Spleen (tissue), 7 donors: ENCODE measurements at regions not wholly inside any gene's neighbourhood (a gene's known extent, or its start where the extent isn't known, plus 50 kb on each side); places are given as distances from the start of the nearest gene placed in this dataset.

Experiments used
- POLR2A ChIP-seq, 3 donors: fragments of 450-650 bp; IDR thresholded peaks; one replicate each; pipeline ENCODE4 v1.5.1; 2017; ENCODE audit warnings: antibody characterized with exemption in 3 of 3, mild to moderate bottlenecking in 1 of 3
- POLR2AphosphoS5 ChIP-seq, 3 donors: sonication (generic); formaldehyde crosslinking; IDR thresholded peaks; one replicate each; pipeline ENCODE4 v1.5.1; 2017; ENCODE audit warnings: antibody characterized with exemption in 3 of 3
- TF ChIP-seq, protein P1 (sequence below), 11 experiments: fragments of 200-600 bp in 7 of 11; fragments of 450-650 bp in 4 of 11; sonication (generic) in 4 of 11; IDR thresholded peaks in 8 of 11; conservative IDR thresholded peaks in 3 of 11; 1 replicate in 7 of 11; 2 replicates in 4 of 11; pipeline versions ENCODE4 v1.4.0 to v1.8.0; 2016 to 2021; ENCODE audit warnings: antibody characterized with exemption in 11 of 11, inconsistent platforms in 4 of 11, mild to moderate bottlenecking in 1 of 11
- donor health status: DM: no; HTN: no; CAD: no; lungs with moderate emphysema.
- donor health status: DM: no; HTN: no; CAD: no.
- donor health status: DM: no; HTN: no; CAD: no.

DNA sequence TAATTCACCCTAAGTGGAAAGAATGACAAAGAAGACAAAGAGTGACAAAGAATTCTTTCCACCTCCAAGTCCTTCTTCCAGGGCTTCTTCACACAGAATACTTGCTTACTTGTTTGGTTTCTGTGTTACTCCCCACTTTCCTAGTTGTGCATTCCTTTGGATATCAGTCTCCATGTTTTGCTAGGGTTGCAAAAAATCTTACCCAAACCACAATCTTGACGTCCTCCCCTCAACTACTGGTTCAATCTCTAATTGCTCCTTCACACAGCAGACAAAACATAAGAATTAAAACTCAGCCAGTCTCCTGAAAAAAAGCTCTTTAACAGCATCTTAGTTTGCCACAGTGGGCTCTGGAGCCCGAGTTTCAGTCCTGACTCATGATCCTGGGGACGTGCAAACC is 297.6 kb upstream of the CHRNA7 start:
- TF ChIP-seq, protein P1, sequence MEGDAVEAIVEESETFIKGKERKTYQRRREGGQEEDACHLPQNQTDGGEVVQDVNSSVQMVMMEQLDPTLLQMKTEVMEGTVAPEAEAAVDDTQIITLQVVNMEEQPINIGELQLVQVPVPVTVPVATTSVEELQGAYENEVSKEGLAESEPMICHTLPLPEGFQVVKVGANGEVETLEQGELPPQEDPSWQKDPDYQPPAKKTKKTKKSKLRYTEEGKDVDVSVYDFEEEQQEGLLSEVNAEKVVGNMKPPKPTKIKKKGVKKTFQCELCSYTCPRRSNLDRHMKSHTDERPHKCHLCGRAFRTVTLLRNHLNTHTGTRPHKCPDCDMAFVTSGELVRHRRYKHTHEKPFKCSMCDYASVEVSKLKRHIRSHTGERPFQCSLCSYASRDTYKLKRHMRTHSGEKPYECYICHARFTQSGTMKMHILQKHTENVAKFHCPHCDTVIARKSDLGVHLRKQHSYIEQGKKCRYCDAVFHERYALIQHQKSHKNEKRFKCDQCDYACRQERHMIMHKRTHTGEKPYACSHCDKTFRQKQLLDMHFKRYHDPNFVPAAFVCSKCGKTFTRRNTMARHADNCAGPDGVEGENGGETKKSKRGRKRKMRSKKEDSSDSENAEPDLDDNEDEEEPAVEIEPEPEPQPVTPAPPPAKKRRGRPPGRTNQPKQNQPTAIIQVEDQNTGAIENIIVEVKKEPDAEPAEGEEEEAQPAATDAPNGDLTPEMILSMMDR (IDR thresholded peaks at IDR 0.05 in 8 of 11, conservative IDR thresholded peaks at IDR 0.05 in 3 of 11): no peak
- TF ChIP-seq POLR2AphosphoS5 (IDR thresholded peaks at IDR 0.05) (no peak), POLR2A (IDR thresholded peaks at IDR 0.05) (no peak)
